GM19463 (cell line): ENCODE measurements at regions not wholly inside any gene's neighbourhood (a gene's known extent, or its start where the extent isn't known, plus 50 kb on each side); places are given as distances from the start of the nearest gene placed in this dataset.
"Not testable (repeated sequence)": the region's sequence is repeated elsewhere in the genome, so short reads cannot be mapped to it uniquely, and the experiment has no call there.

Source experiments
- ATAC-seq: cut with Tn5 transposase; IDR thresholded peaks from one replicate; pipeline ENCODE4 v1.9.1; 2021; ENCODE audit warnings: mild to moderate bottlenecking, moderate library complexity; ENCODE audit not compliant: unreplicated experiment

DNA sequence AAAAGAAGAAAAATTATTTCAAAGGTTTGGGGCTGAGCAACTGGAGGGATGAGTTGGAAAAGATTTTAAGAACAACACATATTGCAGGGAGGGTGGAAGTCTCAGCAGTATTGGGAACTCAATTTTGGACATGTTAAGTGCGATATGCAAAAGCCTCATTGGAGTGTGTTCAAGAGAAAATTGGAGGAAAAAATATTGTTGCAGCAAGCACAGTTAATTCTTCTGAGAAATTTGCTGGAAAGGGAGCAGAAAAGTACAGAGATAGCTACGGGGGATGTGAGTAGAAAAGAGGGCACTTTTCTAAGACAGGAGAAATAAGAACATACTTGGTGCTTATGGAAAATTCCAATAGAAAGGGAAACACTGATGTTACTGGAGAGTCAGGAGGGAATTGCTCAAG lies 59.8 kb upstream of the MAGI2 start:
- ATAC-seq, result no peak

DNA sequence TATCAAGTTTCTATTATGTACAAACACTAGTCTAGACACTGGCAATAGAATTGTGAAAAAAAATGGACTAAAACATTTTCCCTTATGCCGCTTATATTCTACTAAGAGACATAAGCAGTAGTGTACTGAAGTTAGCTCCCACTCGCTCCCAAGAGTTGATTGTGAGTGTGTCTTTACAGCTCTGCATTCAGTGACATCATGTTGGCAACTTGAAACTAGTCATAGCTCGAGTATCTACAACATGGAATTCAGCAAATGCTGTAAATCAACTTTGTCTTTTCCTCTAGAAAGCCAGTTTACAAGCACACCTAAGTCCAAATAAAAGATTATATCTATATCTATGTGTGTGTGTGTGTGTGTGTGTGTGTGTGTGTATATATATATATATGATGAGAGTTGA lies 58.8 kb upstream of the MAGI2 start:
- ATAC-seq, result no peak

DNA sequence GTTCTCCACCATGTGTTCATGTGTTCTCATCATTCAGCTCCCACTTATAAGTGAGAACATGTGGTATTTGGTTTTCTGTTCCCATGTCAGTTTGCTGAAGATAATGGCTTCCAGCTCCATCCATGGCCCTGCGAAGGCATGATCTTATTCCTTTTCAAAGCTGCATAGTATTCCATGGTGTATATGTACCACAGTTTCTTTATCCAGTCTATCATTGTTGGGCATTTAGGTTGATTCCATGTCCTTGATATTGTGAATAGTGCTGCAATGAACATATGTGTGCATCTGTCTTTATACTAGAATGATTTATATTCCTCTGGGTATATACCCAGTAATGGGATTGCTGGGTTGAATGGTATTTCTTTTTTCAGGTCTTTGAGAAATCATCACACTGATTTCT lies 57.6 kb upstream of the MAGI2 start:
- ATAC-seq, result not testable (repeated sequence)

DNA sequence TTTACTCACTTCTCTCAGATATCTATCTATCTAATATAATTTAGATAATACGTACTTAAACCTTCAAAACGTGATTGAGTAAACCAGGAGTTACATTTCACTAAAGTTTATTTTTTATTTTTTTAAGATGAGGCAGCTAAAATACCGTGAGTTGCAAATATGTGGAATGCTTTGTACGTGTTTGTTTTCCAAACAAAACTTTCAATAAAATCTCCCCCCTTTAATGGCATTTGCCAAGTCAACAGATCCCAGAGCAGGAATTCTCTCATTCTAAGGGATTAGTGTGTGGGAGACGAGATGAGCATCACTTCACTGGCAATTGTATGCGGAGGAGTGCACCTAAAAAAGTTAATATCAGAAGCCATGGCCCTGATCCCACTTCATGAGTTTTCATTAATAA lies 53.7 kb upstream of the MAGI2 start:
- no peak for ATAC-seq

DNA sequence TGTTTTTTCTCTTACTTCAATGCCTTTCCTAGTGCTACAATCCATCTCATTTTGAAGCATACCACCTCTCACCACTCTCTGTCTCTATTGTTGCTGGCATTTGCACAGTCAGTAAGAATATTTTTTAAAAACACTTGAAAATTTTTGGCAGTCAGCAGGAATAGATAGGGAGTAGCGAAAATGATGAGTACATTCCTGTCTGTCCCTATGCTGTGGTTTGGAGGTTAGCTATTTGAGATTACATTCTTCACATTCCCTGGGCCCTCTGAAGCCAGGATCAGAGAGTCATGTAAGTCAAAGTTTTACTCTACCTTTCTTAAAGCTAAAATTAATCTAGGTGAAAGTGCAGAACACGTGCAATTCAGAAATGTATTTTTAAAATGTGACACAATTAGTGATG lies 53.0 kb upstream of the MAGI2 start:
- no peak for ATAC-seq

DNA sequence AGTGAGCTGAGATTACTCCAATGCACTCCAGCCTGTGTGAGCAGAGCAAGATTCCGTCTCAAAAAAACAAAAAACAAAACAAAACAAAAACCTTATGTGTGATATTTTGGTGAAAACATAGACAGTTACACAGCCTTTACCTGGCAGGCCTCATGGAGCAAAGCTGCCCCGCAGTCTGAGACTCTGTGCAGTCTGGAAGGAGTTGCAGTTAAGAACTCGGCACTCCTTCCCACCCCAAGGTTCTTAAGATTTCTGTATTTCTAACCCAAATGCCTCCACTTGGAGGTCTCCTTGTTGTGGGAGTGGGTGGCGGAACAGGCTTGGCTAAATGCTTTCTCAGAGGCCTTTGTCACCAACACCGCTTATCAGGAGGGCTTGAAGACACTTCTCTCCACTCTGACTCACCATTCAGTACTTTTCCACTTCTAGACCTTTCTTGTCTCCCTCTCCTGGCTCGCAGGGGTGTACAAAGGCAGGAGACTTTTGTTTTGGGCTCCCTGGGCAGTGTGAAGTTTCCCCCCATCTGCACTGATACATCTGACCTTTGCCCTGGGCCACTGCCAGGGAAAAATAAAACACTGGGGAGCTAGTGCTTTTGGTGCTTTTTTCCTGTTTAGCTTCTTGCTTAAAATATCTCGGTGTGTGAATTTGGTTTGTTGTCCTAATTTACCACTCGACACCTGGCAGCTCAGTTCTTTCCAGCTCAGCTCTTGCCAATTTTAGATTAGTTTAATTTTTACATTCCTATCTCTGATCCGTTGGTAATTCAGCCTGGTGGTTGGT lies 51.3 kb upstream of the MAGI2 start:
- ATAC-seq, result no peak
